Peyer's patch (tissue), 4 donors: ENCODE measurements at regions not wholly inside any gene's neighbourhood (a gene's known extent, or its start where the extent isn't known, plus 50 kb on each side); places are given as distances from the start of the nearest gene placed in this dataset.

Experiments
- CTCF ChIP-seq, 6 experiments: fragments of 450-650 bp in 4 of 6; fragments of 200-600 bp in 2 of 6; sonication (generic) in 1 of 6; IDR thresholded peaks; one replicate each; pipeline ENCODE4 v1.5.1; 2017 to 2019; ENCODE audit warnings: antibody characterized with exemption in 6 of 6, mild to moderate bottlenecking in 3 of 6, moderate library complexity in 1 of 6
- POLR2A ChIP-seq, 2 donors: fragments of 450-650 bp; IDR thresholded peaks; one replicate each; pipeline ENCODE4 v1.5.1; 2017; ENCODE audit warnings: antibody characterized with exemption in 2 of 2, mild to moderate bottlenecking in 2 of 2, moderate library complexity in 2 of 2

GRCh38 chr10:30188556-30189237, 129.3 kb upstream of the JCAD start:
- no peak for TF ChIP-seq CTCF (IDR thresholded peaks at IDR 0.05)
- TF ChIP-seq POLR2A (IDR thresholded peaks at IDR 0.05): no peak
